ENCODE measurements at regions not wholly inside any gene's neighbourhood (a gene's known extent, or its start where the extent isn't known, plus 50 kb on each side); places are given as distances from the start of the nearest gene placed in this dataset.

DNA sequence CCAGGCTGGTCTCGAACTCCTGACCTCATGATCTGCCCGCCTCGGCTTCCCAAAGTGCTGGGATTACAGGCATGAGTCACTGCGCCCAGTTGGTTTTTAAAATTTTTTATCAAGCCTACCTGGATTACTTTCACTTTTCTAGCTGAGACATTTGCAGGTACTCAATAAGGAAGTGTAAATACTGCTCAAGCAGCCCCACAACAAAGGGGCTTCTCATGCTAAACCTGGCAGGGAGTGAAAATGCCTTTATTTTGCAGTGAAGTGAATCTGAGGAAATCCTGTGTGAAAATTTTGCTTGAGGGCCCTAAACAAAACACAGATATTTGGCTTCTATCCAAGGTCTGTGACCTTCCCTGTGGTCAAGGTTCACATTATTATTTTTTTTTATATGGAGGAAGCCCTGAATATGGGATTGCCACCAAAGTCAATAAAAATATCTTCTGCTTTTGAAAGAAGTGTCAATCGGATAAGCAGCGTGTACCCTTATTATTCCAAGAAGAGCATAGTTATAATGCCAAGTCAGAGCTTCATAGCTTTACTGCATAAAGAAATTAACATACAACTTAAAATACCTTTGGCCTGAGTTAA, 481.0 kb downstream of the SH2D1A start:
- DNase-seq: no peak

DNA sequence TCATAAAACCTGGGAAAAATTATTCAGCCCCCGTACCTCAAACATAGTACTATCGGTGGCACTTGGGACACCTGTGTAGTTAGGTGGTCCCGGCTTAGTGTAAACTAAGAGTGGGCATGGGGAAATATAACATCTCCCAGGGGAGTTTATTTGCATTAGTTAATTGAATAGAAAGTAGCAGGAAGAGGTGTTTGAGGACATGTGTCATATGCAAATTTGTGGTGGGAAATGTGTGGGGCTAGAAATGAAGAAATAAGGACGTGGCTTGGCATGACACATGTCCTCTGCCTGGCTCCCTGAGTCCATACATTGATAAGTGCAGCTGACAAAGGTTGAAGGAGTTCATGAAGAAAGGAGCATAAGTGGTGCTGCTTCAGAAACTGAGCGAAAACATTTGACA, 483.6 kb downstream of the SH2D1A start:
- no peak for DNase-seq

DNA sequence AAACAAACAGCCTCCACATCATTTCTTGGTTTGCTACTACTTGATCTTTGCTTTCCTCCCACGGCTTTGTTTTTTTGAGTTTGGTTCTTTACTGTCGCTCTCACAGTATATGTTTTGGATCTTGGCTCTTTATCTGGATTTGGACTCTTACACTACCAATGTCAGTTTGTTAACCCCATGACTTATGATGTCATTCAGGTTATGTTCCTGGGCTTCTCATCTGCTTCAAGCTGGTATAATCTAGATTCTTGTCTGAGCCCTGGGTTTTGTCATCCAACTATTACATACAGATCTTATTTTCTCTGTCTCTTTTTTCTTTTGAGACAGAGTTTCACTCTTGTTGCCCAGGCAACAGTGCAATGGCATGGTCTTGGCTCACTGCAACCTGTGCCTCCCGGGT, 482.9 kb upstream of the TEX13C start:
- no peak for DNase-seq

DNA sequence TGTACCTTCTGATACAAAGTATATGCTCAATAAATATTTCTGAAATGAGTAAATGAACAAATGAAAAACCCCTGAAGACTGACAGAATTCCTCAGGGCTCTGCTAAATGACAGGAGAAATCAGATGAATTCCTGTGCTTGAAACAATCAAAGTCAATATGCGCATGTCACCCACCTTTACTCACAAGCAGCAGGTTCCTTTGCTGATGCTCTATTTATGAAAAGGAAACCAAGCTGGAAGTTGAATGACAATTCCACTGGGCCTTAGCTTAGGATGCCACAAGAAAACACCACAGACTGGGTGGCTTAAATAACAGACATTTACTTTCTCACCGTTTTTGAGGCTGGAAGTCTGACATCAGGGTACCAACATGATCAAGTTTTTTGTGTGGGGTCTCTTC, 477.5 kb upstream of the TEX13C start:
- DNase-seq: no peak

DNA sequence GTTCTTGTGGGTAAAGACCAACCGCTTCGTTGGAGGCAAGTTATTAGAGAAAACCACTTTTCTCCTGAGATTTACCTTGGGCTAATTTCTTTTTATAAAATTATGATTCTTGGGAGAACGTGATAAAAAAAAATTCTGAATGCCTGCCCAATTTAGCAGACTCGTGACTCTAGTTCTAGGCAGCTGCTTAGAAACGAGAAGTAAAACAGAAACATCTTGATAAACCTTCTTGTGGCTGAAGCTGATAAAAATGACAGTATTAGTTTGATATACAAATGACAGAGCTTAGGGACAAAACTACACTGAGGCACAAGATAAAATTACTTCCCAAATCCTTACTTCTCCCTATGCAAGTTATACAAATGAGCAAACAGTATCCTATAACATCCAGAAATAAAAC, 458.9 kb upstream of the TEX13C start:
- DNase-seq: no peak

DNA sequence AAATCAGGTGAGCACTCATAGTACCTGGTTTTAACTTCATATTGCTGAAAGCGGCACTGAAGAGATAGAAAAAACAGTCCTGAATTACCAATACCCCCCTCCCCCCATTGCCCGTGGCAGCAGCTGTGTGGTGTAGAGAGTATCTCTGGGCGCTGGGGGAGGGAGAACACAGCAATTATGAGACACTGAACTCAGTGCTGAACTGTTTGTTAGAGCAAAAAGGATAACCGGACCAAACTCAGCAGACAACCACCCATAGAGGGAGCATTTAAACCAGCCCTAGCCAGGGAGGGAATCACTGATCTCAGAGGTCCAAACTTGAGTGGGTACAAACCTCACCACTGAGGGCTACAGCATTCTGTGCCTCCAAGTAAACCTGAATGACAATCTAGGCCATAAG, 457.4 kb upstream of the TEX13C start:
- no peak for DNase-seq

DNA sequence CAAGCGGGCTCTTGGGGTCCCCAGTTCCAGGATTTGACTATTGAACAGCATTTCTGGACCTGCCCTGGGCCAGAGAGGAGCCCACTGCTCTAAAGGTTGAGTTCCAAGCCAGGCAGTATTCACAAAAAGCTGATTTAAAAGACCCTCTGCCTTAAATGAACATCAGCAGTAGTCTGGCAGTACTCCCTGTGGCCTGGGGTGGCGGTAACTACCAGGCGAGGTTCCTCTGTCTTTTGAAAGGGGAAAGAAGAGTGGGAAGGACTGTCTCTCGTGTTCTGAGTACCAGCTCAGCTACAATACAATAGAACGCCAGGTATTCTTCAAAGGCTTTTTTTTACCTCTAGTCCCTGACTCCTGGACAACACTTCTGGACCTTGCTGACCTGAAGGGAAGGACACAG, 456.4 kb upstream of the TEX13C start:
- DNase-seq: no peak

DNA sequence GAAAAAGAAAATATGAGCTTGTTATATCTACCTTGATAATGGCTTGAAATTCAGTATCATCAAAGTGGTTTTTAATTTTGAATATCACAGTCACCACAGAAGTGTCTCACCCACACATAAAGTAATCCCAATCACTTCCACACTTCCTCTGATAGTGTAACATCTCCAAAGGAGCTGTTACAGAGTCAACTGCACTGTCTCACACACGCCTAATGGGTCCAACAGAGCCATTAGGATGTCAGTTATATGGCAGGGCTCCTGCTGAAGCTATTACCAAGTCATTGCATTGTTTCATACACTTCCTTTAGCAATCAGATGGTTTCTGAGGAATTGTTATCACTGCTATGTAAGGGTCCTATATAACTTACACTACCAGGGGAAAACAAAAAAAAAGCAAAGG, 432.1 kb upstream of the TEX13C start:
- DNase-seq: no peak

DNA sequence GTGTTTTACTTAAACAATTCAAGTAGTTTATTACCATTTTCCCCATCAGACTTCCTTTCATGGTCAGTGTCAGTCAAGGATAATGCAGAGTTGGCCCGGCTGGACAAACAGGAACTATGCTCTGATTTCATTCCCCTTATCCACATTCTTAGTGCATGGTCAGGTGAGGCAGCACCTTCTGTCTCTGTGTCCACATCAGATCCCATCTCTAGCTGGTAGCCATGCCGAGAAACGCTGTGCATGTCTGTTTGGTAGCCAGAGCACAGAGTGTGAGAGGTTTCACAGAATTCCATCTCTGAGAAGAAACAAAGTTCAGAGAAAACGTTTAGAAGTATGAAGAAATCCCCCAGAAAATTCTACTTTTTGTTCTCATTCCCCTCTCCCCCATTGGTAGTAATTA, 423.7 kb upstream of the TEX13C start:
- no peak for DNase-seq

DNA sequence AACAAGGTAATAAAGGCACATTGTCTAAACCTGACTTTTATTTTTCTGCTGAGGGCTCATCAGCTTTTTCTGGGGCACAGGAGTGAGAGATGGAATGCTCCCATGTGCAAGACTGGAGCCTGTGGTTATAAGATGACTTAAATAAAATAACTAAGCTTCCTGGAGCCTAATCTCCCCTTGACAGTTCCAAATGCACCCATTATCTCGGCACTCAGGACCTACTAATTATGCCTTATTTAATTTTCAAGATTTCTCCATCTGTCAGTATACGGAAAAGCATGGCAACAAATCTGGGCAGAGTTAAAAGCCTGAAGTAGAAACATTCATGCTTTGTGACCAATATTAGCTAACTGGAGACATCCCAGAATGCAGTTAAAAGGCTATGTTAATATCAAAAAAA, 416.7 kb upstream of the TEX13C start:
- no peak for DNase-seq

DNA sequence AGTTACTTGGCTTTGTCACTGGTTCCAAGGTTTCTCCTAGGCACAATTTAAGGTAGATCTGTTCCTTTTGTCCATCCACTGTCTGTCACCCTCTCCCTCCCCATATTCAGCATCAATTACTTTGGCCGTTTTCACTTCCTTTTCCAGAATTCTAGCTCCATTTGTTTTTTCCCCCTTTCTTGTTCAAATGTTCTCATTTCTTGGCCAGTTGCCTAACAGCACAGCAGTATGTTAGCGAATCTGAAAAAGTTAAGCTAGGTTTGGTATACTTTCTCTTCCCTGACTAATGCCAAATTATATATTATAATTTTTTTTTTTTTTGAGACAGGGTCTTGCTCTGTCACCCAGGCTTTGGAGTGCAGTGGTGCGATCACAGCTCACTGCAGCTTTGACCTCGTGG, 409.1 kb upstream of the TEX13C start:
- no peak for DNase-seq

DNA sequence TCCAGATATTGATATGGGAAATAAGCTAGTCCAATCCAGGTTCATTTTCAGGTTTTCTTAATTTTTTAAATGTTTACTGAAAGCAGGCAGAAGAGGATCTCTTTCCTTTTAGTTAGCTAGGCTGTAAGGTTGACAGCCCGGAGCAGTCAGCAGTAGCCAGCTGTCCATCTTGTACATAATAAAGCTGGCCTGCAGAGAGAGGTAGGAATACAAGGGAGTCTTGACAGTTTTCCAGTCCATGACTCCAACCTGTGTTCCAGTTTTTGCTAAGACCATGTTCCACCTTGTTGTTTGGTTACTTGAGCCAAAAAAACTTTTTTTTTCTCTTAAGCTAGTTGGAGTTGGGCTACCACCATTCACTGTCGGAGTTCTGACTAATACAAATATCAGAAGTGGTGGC, 402.7 kb upstream of the TEX13C start:
- DNase-seq: no peak

DNA sequence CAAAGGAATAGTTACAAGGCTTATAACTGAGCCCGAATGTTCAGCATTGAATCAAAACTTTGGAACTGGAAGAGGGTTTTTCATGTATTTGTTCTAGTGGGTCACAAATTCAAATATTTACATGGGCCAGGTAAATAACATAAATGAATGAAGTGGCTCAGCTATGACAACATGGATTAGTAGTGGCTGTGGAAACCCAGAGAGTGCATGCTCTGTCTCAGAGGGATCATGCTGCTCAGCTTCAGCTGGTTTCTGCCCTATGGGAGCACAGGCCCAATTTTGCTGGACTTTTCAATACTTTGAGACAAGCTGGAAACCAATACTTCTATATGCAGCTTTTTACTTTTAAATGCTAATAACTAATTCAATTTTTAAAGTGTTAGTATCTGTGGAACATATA, 394.0 kb upstream of the TEX13C start:
- DNase-seq: no peak

DNA sequence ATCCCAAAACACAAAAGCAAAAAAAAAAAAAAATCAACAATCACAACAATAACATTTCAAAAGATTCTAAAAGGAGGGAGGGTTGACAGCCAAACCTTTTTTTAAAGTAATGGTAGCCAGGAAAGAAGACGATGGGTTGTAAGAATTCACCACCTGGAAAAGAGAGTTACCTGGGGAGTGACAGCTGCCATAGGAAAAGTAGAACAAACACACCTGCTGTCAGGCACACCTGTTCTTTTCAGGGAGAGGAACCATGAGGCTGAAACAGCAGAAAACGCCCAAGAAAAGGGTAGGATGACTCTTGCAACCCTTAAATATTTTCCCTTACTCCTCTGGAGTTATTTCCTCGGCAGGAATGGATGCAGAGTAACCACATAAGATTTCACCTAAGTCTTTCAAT, 388.4 kb upstream of the TEX13C start:
- no peak for DNase-seq

DNA sequence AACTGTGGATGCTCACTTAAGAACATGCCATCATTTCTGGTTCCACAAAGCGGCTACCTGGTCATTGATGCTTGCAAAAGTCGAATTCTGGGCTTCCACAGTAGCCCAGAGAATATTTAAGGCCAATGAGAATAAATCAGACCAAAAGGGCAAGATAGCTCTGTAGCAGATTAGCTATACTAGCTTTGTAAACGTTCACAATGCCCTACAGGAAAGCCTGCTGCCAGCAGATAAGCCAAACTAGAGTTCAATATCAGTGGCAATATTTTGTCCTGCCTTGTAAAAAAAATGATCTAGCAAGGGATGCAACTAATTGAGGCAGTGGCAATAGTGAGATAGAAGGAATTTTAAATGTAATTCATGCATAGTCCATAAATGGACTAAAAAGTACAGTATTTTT, 387.7 kb upstream of the TEX13C start:
- DNase-seq: no peak

DNA sequence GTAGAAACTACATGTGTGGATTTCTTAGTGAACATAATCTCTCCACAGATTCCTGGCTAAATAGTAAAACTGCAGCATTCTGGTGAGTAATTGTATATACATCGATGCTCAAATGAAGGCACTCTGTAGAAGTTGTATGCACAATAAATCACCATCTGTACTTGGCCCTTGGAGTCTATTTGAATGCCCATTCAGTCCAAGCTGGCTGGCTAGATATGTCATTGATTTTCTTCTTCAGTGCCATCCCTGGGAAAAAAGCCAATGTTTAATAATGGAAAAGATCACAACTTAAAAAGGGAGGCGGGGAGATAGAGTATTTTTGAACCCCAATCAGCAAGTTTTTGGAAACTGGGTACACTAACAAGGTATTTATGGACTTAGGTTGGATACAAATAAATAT, 381.0 kb upstream of the TEX13C start:
- DNase-seq: no peak

DNA sequence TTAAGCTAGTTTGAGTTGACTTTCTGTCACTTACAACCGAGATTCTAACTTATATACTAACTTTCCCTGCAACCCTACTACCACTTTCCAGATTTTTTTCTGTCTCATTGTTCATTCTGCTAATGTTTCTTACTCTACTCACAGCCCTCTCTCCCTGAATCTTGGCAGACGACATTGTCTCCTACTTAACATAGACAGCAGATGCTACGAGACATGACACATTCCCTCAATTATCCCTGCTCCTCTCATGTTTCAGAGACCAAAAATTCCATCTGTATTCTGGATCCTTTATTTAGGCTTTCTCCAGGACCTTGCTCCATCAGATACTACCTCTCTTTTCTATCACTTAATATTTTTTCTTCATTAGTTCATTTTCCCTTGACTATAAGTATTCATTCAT, 379.1 kb upstream of the TEX13C start:
- no peak for DNase-seq

DNA sequence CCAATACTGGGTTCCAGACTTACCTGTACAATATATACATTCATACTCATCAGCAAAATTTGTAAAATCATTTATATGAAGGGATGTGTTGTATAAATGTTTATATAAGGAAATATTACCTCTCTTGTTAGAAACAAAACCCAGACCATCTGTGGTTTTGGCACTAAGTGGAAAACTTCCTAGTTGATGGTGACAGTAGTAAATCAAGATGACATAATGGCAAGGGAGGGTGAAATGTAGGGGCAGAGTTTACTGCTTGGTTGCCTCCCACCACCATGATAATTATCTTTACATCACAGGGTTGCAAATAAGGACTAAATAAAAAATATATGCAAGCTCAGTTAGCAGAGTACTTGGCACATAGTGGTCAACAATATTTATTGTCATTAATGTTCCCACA, 365.3 kb upstream of the TEX13C start:
- DNase-seq: no peak

DNA sequence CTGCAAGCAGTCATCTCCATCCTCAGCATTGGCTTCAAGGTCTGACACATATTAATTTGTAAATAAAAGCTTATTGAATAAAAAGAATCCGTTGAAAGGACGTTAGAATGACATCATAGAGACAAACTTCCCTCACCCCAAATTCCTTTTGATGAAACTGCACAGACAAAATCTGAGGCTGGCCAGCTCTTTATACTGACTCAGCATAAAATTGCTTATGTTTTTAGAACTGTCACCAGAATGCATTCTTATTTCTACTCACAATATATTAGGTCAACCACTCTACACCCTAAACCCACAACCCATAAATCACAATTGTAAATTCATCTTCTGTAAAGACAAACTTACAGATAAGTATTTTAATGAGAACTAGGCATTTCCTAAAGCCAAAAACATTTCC, 359.2 kb upstream of the TEX13C start:
- DNase-seq: no peak

DNA sequence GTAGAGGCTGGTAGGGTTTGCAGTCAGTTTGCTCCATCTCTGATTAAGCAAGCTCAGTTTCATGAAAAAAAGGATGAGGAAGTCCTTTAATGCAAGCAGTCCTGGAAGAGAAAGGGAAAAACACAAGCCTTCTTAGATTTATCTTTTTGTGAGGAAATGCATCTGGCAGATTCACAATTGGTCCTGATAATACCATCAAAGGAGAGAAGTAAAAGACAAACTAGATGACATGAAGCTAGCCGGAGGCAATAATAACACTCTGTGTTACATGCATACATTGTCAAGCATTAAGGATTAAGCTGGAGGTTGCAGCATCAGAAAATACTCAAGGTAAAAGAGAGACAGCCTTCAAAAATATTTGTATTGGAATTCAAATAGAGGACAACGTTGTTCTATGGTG, 356.0 kb upstream of the TEX13C start, which contains the start of gene TENM1:
TENM1 (minus strand) TSS at position 101 of the 400 bp plus-strand sequence.
- DNase-seq: no peak

DNA sequence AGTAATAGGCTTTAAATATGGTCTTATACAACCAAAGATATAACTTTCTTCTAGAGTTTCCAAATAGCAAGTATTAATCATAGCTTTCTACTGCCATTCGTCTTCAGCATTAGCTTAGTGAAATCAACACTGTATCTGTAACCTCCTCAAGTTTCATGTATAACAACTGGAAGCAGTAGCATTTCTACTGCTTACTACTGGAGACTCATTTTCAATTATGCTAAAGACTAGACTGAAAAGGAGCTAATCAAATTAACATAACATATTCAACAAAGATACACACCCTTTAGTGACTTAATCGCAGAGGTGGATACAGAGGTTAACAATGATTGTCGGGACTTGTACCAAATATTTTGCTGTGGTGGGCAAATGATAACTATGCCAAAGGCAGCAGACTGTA, 344.2 kb upstream of the TEX13C start:
- DNase-seq: no peak

DNA sequence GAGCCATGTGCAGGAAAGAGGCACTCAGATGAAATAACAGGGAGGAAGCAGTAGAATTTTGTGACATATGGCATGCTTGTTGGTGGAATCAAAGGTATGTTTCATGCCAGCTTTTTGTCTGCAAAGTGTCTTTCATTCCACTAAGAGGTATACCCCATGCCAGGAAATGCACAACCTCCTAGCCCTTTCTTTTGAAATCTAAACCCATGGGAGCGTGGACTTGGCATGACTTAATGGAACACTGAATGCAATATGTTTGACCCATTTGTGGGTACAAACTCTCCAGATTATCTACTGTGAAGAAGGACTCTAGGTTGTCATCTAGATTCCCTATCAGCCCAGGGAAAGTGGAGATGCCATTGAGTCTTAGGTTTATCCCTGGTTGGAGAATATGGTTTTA, 338.3 kb upstream of the TEX13C start:
- no peak for DNase-seq

DNA sequence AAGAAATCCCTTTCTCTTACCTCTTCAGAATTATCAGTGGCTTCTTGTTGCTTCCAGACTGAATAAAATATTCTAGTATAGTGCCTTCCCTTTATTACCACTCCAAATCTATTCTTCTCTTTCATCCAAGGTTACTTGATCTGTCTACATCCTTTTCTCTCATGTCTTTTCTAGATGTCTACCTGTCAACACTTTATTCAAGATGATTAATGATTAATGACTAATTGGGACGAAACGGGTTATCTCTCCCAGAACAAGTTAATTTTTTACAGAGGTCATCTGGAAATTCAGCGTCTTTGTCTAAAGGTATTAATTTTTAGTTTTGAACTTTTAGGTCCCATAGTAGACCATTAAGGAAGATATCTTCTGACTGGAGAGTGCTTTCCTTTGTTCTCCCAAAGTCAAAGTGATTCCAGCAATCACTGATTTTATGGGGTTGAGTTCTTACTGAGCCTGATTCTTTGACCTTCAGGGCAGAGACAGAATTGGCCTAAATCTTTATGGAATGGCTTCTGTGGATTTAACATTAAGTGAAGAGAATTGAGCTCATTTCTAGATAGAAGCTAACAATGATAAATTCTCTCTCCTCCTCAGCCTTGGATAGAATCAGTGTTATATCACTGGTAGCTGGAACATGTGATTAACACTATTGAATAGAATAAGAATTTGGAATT, 335.4 kb upstream of the TEX13C start:
- DNase-seq: no peak

DNA sequence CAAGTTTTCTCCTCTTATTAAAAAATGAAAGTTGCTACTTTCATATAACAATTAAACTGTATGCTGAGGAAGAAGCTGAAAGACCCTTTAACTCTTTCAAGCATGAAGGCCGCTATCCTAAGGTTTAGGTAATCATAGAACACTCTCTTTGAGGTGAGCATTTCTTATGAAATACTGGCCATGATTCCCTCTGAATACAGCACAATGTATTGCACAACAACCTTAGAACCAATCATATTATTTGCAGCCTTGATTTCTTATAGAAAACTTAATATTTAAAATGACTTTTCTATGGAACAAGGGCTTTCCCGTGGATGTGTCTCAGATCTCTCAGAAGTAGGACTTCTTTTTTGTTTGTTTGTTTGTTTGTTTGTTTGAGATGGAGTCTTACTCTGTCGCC, 333.4 kb upstream of the TEX13C start:
- no peak for DNase-seq
